GM23338 (cell line): ENCODE measurements at regions not wholly inside any gene's neighbourhood (a gene's known extent, or its start where the extent isn't known, plus 50 kb on each side); places are given as distances from the start of the nearest gene placed in this dataset.
A peak's percentile ranks its signal among the peaks of the same experiment; 100 is the strongest.

Experiments used
- ATAC-seq: fragments of 200-7000 bp; cut with Tn5 transposase; 3 replicates; pipeline ENCODE4 v1.9.1; 2020
- DNase-seq: peaks from one replicate; pipeline ENCODE4 v3.0.0-alpha.2; 2015; ENCODE audit warnings: low spot score
- H2AFZ ChIP-seq: fragments of 200-600 bp; sonication (generic); 2 replicates; pipeline ENCODE4 v1.8.0; 2016; ENCODE audit warnings: antibody characterized with exemption, mild to moderate bottlenecking, moderate library complexity
- H3F3A ChIP-seq: fragments of 200-600 bp; sonication (generic); replicated peaks from 2 replicates; pipeline ENCODE4 v1.8.0; 2017; ENCODE audit warnings: antibody characterized with exemption, mixed run types, low read depth
- H3K27ac ChIP-seq: fragments of 200-600 bp; sonication (generic); 2 replicates; pipeline ENCODE4 v1.6.1; 2016; ENCODE audit warnings: low read depth
- H3K27me3 ChIP-seq: fragments of 200-600 bp; sonication (generic); 2 replicates; pipeline ENCODE4 v1.8.0; 2016; ENCODE audit warnings: mild to moderate bottlenecking, mixed run types, moderate library complexity; ENCODE audit not compliant: insufficient read depth
- H3K36me3 ChIP-seq: fragments of 200-600 bp; sonication (generic); 2 replicates; pipeline ENCODE4 v1.8.0; 2016; ENCODE audit warnings: mild to moderate bottlenecking; ENCODE audit not compliant: insufficient read depth
- H3K4me1 ChIP-seq: fragments of 200-600 bp; sonication (generic); 2 replicates; pipeline ENCODE4 v1.8.0; 2016; ENCODE audit warnings: mild to moderate bottlenecking, moderate library complexity; ENCODE audit not compliant: insufficient read depth
- H3K4me2 ChIP-seq: fragments of 200-600 bp; sonication (generic); 2 replicates; pipeline ENCODE4 v1.7.1; 2017; ENCODE audit warnings: mixed run types
- H3K4me3 ChIP-seq: fragments of 200-600 bp; sonication (generic); 2 replicates; pipeline ENCODE4 v1.6.1; 2016; ENCODE audit warnings: mixed run types
- H3K79me2 ChIP-seq: fragments of 200-600 bp; sonication (generic); replicated peaks from 2 replicates; pipeline ENCODE4 v1.8.0; 2017; ENCODE audit warnings: mild to moderate bottlenecking; ENCODE audit not compliant: insufficient read depth
- H3K9me2 ChIP-seq: fragments of 200-600 bp; sonication (generic); 2 replicates; pipeline ENCODE4 v1.8.0; 2017; ENCODE audit not compliant: insufficient read depth
- H4K20me1 ChIP-seq: fragments of 200-600 bp; sonication (generic); replicated peaks from 2 replicates; pipeline ENCODE4 v1.8.0; 2017; ENCODE audit warnings: mild to moderate bottlenecking; ENCODE audit not compliant: insufficient read depth
- H3K27ac Mint-ChIP-seq: 2 replicates; pipeline ENCODE4 v1.8.0; 2020; ENCODE audit warnings: inconsistent platforms, mild to moderate bottlenecking, moderate library complexity, mixed read lengths
- H3K27me3 Mint-ChIP-seq: 3 replicates; pipeline ENCODE4 v1.8.0; 2022; ENCODE audit warnings: low read depth, mild to moderate bottlenecking, moderate library complexity, mixed read lengths, inconsistent platforms; ENCODE audit not compliant: insufficient read depth, poor library complexity
- H3K36me3 Mint-ChIP-seq: 3 replicates; pipeline ENCODE4 v1.8.0; 2021; ENCODE audit warnings: low read depth, mild to moderate bottlenecking, inconsistent platforms, moderate library complexity, mixed read lengths
- H3K4me1 Mint-ChIP-seq: 3 replicates; pipeline ENCODE4 v1.8.0; 2020; ENCODE audit warnings: mild to moderate bottlenecking, inconsistent platforms, mixed read lengths
- H3K4me3 Mint-ChIP-seq: 3 replicates; pipeline ENCODE4 v1.8.0; 2021; ENCODE audit warnings: moderate library complexity, mild to moderate bottlenecking, inconsistent platforms, mixed read lengths
- H3K9me3 Mint-ChIP-seq: 3 replicates; pipeline ENCODE4 v1.8.0; 2020; ENCODE audit warnings: moderate library complexity, mild to moderate bottlenecking, inconsistent platforms, mixed read lengths
- EZH2 ChIP-seq: fragments of 200-600 bp; sonication (generic); IDR thresholded peaks from one replicate; pipeline ENCODE4 v1.8.0; 2017; ENCODE audit warnings: antibody characterized with exemption, mild to moderate bottlenecking, low read depth; ENCODE audit not compliant: unreplicated experiment
- EZH2phosphoT487 ChIP-seq: fragments of 200-600 bp; sonication (generic); IDR thresholded peaks from one replicate; pipeline ENCODE4 v1.8.1; 2018; ENCODE audit warnings: antibody characterized with exemption; ENCODE audit not compliant: unreplicated experiment
- NANOG ChIP-seq: IDR thresholded peaks from 2 replicates; pipeline ENCODE4 v1.6.1; 2016; ENCODE audit warnings: antibody characterized with exemption, borderline replicate concordance
- STAT1 ChIP-seq: IDR thresholded peaks from one replicate; pipeline ENCODE4 v1.6.1; 2016; ENCODE audit warnings: antibody characterized with exemption; ENCODE audit not compliant: unreplicated experiment
- ZNF114 ChIP-seq: fragments of 250-450 bp; sonication (Bioruptor Pico); IDR thresholded peaks from 2 replicates; pipeline ENCODE4 v1.5.0; 2020; ENCODE audit warnings: mild to moderate bottlenecking, moderate library complexity
- TF ChIP-seq, protein P1 (sequence below): fragments of 250-450 bp; sonication (Bioruptor Pico); IDR thresholded peaks from 2 replicates; pipeline ENCODE4 v1.5.0; 2020; ENCODE audit warnings: mild to moderate bottlenecking, moderate library complexity
- TF ChIP-seq, protein P2 (sequence below): IDR thresholded peaks from 2 replicates; pipeline ENCODE4 v1.6.1; 2016; ENCODE audit warnings: antibody characterized with exemption
- TF ChIP-seq, protein P3 (sequence below): IDR thresholded peaks from one replicate; pipeline ENCODE4 v1.6.1; 2018; ENCODE audit warnings: antibody characterized with exemption; ENCODE audit not compliant: unreplicated experiment

DNA sequence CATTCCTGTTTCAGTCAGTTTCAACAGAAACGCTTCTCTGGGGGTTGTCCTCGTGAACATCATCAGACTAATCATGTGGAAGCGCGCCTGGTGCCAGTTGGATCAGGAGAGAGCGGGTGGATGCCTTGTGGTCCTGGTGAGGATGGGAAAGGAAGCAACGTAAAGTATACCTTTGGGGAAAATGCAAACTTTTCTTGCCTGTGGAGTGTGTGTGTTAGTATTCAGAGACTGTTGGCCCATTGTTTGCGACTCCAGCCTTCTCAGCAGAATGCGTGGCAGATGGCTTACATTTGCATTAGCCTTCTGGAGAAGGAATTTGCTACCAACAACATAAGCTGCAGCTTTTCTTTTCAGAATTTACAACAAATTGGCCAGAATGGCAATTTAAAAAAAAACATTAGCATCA lies 173.9 kb downstream of the RWDD3 start:
- peak; percentile 93 for ATAC-seq
- H3F3A ChIP-seq: no peaks in the 10 kb centered on the region

More for the DNA sequence above, 173.9 kb downstream of the RWDD3 start:
- Histone ChIP-seq H3K27ac (peak overlapping the region; percentile 97), H3K4me2 (peak overlapping the region; percentile 64), H3K4me1 (peaks cover 39% of the 10 kb centered on the region), H3K9me2 (peaks cover 14% of the 10 kb centered on the region; the same call in 1 of the 2 replicates), H2AFZ (no peak overlapping the region), H3K36me3 (0 out of 2 replicates have a peak, but pooled peaks cover 9% of the 10 kb centered on the region), H3K4me3 (no peak overlapping the region; the same call in 1 of the 2 replicates), H3K79me2 (no peaks in the 10 kb centered on the region), H3K27me3 (no peaks in the 10 kb centered on the region), H4K20me1 (no peaks in the 10 kb centered on the region)
- DNase-seq: peak; percentile 81
- Mint-ChIP-seq H3K4me1 (peaks cover 48% of the 10 kb centered on the region), H3K9me3 (peaks cover 28% of the 10 kb centered on the region), H3K4me3 (peak overlapping the region; percentile 13; the same call in 1 of the 3 replicates), H3K36me3 (peaks cover 26% of the 10 kb centered on the region), H3K27ac (peak overlapping the region; percentile 96), H3K27me3 (peaks cover 1% of the 10 kb centered on the region)
- TF ChIP-seq EZH2: no peak
- TF ChIP-seq EZH2phosphoT487: no peak
- TF ChIP-seq NANOG: peak; percentile 76
- TF ChIP-seq, protein P1, sequence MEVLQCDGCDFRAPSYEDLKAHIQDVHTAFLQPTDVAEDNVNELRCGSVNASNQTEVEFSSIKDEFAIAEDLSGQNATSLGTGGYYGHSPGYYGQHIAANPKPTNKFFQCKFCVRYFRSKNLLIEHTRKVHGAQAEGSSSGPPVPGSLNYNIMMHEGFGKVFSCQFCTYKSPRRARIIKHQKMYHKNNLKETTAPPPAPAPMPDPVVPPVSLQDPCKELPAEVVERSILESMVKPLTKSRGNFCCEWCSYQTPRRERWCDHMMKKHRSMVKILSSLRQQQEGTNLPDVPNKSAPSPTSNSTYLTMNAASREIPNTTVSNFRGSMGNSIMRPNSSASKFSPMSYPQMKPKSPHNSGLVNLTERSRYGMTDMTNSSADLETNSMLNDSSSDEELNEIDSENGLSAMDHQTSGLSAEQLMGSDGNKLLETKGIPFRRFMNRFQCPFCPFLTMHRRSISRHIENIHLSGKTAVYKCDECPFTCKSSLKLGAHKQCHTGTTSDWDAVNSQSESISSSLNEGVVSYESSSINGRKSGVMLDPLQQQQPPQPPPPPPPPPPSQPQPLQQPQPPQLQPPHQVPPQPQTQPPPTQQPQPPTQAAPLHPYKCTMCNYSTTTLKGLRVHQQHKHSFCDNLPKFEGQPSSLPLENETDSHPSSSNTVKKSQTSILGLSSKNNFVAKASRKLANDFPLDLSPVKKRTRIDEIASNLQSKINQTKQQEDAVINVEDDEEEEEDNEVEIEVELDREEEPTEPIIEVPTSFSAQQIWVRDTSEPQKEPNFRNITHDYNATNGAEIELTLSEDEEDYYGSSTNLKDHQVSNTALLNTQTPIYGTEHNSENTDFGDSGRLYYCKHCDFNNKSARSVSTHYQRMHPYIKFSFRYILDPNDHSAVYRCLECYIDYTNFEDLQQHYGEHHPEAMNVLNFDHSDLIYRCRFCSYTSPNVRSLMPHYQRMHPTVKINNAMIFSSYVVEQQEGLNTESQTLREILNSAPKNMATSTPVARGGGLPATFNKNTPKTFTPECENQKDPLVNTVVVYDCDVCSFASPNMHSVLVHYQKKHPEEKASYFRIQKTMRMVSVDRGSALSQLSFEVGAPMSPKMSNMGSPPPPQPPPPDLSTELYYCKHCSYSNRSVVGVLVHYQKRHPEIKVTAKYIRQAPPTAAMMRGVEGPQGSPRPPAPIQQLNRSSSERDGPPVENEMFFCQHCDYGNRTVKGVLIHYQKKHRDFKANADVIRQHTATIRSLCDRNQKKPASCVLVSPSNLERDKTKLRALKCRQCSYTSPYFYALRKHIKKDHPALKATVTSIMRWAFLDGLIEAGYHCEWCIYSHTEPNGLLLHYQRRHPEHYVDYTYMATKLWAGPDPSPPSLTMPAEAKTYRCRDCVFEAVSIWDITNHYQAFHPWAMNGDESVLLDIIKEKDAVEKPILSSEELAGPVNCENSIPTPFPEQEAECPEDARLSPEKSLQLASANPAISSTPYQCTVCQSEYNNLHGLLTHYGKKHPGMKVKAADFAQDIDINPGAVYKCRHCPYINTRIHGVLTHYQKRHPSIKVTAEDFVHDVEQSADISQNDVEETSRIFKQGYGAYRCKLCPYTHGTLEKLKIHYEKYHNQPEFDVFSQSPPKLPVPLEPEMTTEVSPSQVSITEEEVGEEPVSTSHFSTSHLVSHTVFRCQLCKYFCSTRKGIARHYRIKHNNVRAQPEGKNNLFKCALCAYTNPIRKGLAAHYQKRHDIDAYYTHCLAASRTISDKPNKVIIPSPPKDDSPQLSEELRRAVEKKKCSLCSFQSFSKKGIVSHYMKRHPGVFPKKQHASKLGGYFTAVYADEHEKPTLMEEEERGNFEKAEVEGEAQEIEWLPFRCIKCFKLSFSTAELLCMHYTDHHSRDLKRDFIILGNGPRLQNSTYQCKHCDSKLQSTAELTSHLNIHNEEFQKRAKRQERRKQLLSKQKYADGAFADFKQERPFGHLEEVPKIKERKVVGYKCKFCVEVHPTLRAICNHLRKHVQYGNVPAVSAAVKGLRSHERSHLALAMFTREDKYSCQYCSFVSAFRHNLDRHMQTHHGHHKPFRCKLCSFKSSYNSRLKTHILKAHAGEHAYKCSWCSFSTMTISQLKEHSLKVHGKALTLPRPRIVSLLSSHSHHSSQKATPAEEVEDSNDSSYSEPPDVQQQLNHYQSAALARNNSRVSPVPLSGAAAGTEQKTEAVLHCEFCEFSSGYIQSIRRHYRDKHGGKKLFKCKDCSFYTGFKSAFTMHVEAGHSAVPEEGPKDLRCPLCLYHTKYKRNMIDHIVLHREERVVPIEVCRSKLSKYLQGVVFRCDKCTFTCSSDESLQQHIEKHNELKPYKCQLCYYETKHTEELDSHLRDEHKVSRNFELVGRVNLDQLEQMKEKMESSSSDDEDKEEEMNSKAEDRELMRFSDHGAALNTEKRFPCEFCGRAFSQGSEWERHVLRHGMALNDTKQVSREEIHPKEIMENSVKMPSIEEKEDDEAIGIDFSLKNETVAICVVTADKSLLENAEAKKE (CRISPR knock-in tag): peak; percentile 16; the same call in 1 of the 2 replicates
- TF ChIP-seq, protein P2, sequence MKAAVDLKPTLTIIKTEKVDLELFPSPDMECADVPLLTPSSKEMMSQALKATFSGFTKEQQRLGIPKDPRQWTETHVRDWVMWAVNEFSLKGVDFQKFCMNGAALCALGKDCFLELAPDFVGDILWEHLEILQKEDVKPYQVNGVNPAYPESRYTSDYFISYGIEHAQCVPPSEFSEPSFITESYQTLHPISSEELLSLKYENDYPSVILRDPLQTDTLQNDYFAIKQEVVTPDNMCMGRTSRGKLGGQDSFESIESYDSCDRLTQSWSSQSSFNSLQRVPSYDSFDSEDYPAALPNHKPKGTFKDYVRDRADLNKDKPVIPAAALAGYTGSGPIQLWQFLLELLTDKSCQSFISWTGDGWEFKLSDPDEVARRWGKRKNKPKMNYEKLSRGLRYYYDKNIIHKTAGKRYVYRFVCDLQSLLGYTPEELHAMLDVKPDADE: 0 out of 2 replicates have a peak, but pooled peaks have one; percentile 34
- no peak for TF ChIP-seq STAT1
- TF ChIP-seq ZNF114 (CRISPR knock-in tag): no peak
- TF ChIP-seq, protein P3, sequence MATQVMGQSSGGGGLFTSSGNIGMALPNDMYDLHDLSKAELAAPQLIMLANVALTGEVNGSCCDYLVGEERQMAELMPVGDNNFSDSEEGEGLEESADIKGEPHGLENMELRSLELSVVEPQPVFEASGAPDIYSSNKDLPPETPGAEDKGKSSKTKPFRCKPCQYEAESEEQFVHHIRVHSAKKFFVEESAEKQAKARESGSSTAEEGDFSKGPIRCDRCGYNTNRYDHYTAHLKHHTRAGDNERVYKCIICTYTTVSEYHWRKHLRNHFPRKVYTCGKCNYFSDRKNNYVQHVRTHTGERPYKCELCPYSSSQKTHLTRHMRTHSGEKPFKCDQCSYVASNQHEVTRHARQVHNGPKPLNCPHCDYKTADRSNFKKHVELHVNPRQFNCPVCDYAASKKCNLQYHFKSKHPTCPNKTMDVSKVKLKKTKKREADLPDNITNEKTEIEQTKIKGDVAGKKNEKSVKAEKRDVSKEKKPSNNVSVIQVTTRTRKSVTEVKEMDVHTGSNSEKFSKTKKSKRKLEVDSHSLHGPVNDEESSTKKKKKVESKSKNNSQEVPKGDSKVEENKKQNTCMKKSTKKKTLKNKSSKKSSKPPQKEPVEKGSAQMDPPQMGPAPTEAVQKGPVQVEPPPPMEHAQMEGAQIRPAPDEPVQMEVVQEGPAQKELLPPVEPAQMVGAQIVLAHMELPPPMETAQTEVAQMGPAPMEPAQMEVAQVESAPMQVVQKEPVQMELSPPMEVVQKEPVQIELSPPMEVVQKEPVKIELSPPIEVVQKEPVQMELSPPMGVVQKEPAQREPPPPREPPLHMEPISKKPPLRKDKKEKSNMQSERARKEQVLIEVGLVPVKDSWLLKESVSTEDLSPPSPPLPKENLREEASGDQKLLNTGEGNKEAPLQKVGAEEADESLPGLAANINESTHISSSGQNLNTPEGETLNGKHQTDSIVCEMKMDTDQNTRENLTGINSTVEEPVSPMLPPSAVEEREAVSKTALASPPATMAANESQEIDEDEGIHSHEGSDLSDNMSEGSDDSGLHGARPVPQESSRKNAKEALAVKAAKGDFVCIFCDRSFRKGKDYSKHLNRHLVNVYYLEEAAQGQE: no peak
